AG08395 (cell line): ENCODE measurements at regions not wholly inside any gene's neighbourhood (a gene's known extent, or its start where the extent isn't known, plus 50 kb on each side); places are given as distances from the start of the nearest gene placed in this dataset.
A peak's percentile ranks its signal among the peaks of the same experiment; 100 is the strongest.

Source experiments
- DNase-seq: peaks from one replicate; pipeline ENCODE4 v3.0.0; 2012; ENCODE audit warnings: mixed read lengths, low spot score

DNA sequence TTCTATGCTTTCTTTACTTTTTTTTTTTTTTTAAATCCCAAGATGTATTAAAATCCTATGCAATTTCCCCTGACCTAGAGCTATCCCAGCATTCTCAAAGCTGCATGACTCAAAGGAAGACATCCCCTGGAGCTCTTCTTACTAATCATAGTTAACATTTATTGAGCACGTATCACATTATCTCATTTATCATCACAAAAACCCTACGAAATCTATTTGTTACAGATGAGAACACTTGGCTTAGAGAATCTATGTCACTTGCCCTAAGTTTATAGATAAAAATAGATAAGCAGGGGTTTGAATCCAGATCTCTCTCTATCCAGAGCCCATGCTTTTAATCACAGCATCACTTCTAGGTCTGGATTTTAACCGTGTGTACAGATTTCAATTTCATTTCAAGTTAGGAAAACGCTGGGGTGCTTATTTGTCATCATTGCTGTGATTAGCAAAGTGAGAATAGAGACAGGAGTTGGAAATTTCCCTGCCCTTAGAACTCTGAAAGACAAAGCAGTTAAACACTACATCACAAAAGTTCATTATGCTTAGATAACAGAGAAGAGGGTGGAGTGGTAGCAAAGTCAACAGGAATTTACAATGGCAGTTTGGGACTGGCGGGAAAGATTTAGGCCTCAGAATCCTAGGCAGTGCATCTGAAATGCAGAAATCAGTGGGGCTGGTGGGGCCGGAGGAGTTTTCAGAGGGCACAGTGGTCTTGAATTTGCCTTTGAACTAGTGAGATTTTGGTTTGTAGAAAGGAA, 177.7 kb upstream of the FRMD6 start:
- DNase-seq = peak; percentile 31

DNA sequence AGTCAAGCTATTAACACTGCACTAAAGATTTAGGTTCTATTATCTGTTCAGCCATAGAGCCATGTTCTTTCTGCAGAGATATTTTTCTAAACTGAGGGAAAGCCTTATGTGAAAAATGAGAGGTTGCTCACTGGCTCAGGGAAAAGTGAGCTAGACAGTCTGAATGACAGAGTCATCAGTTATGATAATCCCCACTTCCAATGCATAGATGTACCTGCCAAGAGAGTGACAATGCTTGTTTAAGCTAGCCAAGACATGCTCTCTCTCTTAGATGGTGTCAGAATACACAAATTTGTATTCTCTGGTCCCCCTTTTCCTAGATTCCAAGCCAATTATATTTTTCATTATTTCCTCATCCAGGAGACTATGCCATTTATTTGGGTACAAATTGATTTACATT, 176.9 kb upstream of the FRMD6 start:
- no peak for DNase-seq

DNA sequence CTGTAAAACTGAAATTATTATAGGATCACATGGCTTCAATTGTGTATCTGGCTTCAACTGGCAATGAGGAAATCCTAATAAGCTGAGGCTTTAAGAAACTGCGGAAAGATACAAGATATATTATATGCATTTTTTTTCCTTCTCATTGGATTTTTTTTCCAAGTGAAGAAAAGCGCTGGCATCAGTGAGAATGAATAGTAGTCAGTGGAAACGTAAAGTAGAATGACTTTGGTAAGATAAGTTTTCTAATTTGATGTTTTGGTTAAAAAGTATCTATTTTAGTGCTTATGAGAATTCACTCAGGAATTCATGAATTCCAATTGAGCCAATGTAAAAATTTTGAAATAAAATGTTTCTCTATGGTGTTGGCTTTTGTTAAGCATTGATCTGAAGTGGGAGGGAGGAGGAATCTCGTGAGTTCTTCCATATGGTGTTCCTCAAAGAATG, 173.5 kb upstream of the FRMD6 start:
- peak; percentile 54 for DNase-seq

DNA sequence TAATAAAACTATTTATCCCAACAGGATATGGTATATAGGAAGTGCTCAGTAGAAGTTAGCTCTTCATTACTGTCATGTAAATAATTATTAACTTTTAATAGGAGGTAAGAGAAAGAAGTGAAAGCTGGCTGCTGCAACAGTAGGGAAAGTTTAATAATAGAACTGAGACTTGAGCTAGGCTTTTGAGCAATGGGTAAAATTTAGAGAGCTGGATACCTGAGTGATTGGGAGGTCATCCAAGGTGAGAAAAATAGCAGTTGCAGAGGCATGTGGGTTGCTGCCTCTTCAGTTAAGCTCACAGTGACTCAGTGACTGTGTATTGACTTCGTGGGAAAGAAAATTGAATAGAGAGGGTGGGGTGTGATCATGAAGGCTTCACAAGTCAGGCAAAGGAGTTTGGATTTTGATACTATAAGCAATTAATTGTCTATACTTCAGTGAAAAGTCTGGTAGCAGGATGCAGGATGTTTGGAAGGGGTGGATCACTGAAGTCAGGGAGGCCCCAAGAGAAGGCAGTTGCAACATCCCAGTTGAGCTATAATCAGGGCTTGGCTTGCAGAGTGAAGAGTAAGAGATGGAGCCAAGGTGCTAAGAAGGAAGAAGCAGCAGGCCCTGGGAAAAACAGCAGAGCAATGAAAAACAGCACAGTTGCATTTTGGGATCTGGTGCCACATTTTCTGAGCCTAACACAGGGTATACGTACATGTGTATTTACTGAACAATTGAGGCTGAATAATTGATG, 172.0 kb upstream of the FRMD6 start:
- DNase-seq = peak; percentile 55

DNA sequence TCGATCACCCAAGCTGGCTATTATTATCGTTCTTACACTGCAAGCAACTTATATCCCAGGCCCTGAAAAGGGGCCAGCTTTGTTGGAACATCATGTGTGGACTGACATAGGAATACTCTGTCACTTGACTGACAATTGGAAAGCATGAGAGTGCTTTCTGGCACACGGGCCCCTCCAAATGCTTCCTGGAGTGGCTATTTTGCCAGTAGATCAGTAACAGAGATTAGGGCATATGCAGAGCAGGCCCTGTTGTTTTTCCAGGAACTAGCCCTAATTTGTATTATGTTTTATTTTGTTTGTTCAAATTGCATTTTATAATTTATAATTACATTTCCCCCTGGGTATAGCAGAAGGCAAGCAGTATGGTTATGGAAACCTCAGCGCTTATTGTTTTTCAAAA, 170.1 kb upstream of the FRMD6 start:
- no peak for DNase-seq

DNA sequence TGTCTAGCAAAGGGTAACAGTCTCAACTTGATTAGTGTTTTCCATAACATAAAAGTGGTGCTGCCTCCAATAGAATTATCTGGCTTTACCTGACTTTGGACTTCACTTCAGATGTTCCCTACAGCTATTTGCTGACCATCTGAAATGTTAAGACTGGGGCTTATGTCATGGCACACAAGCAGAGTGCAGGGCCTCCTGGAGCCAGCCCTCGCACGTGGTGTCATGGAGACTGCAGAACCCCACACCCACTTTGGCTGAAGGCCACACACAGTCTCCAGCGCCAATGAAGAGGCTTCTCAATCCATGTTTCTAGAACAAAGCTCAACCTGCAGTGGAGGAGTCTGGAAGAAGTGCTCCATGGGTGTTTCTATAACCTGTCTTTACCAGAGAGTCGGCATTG, 169.6 kb upstream of the FRMD6 start:
- no peak for DNase-seq

DNA sequence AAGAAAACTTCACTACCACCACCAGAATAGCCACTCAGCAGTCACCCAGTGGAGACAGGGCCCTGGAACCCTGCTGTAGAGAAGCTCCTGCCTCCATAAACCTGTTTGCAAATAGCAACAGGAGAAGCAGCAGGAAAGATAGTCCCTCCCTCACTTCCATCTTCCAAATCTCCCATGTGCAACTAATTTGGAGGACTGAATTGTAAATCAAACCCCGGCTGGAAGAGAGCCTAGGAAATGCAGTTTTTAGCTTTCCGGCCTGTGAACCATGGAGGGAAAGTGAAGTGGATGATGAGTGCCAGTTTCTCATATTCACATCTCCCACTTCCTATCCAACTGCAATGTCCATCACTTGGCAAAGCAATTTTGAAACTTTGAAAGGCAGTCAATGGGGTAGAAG, 167.2 kb upstream of the FRMD6 start:
- DNase-seq = peak; percentile 49

DNA sequence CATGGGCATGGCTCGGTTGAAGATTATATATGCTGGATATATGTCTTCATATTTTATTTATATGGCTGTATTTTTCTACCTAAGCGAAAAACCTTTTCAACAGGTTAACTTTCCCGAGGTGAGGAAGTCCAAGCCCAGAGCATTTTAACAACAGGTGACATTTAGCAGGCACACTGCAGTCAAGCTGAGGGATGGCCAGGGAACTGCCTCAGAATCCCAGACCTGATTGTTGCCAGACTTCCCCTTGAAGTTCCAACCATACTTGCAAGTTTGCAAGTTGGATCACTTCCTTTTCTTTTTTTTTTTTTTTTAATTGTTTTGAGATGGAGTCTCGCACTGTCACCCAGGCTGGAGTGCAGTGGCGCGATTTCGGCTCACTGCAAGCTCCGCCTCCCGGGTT, 166.0 kb upstream of the FRMD6 start:
- no peak for DNase-seq

DNA sequence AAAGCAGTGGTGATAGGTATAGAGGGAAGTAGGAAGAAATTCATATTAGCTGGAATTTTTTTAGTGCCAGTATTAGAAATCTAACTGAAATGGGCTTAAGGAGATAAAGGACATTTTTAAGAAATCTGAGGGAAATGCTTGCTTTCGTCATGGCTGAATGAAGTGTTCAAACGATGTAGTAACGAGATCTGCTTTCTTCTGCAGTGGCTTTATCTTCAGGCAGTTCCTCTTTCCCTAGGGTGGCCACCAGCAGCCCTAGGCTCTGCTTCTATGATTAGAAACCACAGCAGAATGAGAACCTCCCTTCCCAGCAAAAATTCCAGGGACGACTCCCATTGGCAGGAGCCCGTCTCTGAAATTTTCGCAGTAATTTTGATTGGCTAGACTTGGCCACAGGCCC, 163.9 kb upstream of the FRMD6 start:
- DNase-seq = no peak

DNA sequence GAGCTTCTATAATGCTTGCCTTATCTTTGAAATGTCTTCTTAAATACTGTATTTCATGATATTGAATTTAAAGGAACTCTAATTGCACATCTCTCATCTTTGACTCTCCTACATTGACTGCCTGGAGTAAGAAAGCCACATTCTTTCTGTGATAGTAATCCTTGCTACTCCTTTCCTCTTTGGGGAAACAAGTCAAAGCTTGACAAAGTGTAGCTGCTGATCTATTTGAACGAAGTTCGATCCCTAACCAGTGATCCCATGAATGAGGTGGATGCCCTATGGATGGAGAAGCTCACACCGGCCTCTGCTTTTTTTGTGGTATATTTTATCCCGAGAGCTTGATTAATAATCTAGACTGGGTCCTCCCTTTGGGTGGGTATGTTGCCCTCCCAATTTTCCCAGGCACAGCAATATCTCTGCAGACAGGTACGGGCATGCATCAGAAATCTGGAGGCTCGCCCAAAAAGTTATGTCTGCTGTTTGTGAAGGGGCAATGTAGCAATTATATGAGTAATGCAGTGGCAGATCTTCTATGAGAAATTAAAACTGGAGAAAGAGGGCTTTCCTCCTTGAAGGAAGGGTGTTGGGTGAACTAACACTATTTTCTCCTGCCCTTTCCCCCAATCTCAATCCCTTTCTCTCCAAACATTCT, 163.0 kb upstream of the FRMD6 start:
- no peak for DNase-seq

DNA sequence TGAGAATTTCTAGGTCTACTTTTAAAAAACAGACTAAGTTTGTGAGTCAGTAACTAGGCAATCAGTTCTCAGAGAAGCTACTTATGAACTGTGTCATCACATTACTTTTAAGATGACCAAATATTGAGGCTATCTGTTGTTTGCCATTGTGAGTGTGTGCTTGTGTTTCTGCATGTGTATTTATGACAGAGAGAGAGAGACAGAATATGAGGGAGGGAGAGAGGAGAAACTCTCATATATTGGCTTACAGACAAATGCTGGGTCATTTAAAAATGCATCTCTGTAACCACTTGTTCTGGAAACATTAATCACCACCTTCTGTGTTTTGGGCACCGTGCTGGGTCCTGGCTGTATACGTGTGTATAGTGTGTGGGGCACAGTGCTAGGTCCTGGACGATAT, 161.5 kb upstream of the FRMD6 start:
- peak; percentile 58 for DNase-seq

DNA sequence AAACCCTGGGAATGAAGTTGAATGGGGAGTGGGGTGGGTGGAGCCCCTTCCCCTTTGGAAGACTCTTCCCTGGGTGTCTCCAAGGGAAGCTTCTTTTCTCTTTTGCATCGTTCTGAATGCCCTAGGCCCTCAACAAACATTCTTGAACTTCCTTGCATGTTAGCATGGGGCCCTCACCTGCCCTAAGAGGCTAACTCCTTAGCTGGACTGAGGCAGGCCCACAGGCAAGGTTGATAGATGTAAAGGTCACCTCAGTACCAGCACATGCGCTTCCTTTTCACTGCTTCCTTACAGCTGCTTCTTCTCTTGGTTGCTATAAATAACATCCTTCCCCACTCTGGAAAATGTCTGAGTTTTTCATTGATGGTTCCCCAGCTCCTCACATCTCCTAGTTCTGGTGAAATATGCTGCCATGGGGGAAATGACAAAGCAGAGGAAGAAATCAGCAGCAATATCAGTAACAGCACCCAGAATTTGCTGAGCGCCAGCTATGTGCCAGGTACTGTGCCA, 160.6 kb upstream of the FRMD6 start:
- no peak for DNase-seq

DNA sequence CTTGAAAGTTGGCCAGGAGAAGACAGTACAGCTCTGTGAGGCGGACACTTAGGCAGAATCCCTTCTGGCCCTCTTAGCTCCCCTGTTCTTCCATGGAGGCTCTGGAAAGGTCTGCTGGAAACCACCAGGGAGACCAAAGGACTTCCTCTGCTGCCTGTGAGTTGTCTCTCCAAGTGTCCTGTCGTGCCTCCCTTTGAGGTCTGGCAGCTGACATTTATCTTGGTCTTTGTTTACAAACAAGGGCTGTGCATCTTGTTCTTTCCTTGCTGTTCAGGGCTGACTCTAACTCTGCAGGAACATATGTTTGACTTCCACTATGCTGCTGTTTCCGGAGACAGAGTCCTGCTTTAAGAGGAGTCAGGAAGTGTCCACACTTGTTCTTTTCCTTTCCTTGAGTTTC, 159.9 kb upstream of the FRMD6 start:
- DNase-seq = no peak

DNA sequence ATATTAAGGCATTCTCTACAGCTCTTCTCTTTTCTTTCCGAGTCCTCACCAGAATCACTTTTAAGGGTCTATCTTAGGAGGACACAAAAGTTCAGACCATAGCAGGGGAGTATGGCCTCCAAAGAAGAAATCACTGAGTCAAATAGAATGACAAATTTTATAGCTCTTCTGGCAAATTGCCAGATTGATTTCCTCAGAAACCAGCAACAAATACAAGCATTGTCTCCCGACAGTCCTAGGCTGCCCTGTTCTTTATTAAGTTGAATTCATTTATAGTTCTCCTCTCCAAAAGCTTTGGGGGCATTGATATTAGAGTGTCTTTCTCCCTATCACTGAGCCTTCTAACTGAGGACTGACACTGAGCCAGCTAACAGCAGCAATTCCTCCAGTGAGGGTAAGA, 156.4 kb upstream of the FRMD6 start:
- DNase-seq = no peak

DNA sequence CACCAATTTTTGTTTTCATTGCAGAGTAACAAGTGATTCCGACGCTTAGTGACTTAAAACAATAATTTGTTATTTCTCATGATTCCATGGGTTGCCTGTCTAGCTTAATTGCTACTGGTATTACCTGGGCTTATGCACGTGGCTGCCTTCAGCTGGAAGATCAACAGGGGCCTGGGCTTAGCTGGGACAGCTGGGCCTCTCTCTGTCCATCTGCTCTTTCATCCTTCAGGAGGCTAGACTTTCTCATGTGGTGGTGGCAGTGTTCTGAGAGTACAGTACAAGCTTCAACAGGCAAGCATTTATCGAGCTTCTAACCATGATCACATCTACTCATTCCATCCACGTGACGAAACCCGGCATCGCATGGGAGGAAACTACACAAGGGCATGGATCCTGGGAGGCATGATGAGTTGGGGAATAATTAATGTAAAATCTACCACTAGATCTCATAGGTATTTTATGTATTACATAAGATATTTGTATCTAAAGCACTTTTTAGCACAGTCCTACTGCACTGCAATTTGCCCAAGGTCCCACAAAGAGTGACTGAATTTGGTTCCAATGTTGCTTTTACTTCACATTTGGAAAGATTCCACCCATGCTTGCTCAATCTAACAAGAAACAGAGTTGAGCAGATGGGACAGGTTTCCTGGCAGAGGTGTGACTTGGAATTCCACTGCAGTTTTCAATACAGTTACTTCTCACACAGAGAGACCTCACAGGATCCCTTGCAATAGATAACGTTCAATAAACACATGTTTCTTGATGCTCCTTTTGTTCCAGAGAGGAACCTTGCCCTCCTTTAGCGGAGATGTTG, 153.1 kb upstream of the FRMD6 start:
- no peak for DNase-seq

DNA sequence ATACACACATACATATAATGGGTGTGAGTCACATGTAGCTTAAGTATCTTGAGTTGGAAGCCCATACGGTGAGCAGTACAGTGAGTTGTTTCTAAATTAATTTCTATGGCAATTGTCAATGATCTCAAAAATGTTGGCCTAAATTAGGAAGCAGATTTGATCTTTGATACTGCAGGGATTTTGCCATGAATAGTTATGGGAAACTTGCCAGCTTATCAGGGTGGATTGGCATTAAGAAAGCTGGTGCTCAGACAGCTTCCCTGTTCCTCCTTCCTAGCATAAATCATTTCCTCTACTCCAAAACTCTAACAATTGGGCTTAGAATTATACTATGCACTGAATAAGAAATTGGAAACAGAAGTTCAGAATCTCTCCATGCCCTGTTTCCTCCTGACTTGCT, 150.9 kb upstream of the FRMD6 start:
- no peak for DNase-seq

DNA sequence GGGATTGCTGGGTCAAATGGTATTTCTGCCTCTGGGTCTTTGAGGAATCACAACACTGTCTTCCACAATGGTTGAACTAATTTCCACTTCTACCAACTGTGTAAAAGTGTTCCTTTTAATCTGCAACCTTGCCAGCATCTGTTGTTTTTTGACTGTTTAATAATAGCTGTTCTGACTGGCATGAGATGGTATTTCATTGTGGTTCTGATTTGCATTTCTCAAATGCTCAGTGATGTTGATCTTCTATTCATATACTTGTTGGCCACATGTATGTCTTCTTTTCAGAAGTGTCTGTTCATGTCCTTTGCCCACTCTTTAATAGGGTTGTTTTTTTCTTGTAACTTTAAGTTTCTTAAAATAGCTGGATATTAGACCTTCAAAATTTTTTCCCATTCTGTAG, 150.0 kb upstream of the FRMD6 start:
- no peak for DNase-seq

DNA sequence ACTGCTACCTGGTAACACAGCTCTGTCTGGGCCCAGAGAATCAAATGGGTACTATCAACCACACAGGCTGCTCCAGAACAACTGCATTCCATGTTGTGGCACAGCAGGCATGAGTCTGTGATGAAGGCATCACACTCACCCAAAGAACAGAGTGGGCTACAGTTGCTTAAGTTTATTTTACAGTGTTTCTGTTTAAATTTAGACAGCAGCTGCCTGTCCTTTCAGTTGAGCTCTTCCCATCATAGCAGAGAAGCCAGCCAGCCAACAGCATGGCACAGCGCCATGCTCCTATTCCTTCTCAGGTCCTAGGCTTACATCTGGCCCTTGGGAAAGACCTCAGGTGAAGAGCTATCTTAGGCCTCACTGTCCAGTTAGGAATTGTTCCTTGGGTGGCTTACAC, 147.0 kb upstream of the FRMD6 start:
- DNase-seq = no peak

DNA sequence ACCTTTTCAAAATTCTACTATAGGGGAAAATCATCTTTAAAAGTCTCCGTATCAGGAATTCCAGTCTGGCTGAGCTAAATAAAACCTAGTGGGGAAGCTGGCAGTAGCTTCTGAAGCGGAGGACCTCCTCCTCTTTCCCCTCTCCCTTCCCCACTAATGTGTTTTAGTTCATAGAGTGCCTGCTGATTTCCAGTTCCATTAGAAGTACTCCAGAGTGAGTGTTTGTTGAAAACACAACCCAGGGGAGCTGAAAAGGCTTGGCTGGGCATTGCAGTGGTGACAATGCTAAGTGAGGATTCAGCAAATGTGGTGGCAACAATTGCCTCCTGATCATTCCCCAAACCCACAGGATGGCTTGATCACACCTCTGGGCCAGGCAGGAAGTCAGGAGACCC, 144.2 kb upstream of the FRMD6 start:
- peak; percentile 37 for DNase-seq

DNA sequence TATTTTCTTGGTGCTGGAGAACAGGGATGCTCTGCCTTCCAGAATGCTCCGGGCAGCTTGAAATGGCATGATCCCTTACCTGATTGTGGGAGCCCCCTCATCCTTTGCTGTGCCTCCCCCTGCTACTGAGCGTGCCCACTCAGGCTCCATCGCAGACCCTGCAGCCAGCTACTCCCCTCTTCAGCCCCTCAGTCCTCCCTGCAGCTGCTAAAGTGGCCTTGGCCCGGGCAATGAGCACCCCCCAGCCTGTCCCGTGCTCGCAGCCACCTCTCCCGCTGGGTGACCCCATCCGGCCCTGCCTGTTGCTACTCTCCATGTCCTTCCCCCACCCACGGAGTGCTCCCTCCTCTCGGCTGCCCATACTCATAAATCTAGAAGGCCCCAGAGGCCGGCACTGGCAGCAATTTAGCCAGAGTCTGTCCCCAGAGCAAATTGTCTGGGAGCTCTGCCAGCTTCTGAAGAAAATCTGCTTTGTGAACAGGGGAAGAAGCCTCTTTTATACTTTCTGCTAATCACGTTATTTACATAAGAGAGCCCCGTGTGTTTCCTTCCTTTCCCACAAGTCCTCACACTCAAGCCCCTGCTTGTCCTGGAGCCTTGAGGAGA, 143.7 kb upstream of the FRMD6 start:
- peak; percentile 75 for DNase-seq

DNA sequence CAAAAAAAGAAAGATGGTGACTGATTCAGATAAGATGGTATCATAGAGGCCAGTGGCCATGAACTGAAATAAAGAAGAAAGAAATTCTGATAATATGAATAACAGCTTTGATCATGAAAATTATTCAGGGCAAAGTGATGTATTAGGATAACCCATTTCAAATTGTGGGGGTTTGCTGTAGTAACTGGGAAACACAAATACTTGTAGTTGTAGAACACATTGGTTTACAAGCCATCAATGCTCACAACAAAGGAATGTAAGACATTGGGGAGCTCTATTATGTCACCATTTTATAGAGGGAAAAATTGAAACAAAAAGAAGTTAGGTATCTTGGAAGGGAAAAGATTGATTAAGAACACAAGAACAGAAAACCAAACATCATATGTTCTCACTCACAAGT, 140.4 kb upstream of the FRMD6 start:
- DNase-seq = peak; percentile 39

DNA sequence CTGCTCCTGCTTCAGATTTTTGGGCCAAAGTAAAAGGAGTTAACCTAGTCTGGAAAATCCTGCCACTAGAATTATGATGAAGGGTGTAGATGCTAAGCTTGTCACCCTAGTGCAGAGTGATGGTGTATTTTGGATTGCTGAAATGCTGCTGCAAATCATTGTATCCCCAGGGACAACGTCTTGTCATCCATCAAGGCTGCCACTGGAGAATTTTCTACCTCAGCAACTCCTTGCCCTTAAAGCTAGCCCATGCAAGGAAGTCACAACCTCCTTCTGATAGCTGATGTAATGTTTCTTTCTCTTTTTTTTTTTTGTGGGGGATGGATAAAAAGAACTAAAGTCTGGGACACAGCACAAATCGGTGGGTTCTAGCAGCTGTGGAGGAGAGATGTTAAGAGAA, 139.4 kb upstream of the FRMD6 start:
- DNase-seq = no peak
